Lung (tissue), 11 donors: ENCODE measurements at regions not wholly inside any gene's neighbourhood (a gene's known extent, or its start where the extent isn't known, plus 50 kb on each side); places are given as distances from the start of the nearest gene placed in this dataset.

Source experiments
- ATAC-seq: fragments of 200-7000 bp; cut with Tn5 transposase; one replicate; pipeline ENCODE4 v1.9.1; 2020; ENCODE audit warnings: moderate number of reproducible peaks; ENCODE audit not compliant: insufficient read depth, low FRiP score
- DNase-seq, 3 donors: peaks; one replicate each; pipeline ENCODE4 v3.0.0-alpha.2; 2013 to 2017
- H3K27ac ChIP-seq, 2 donors: one replicate each; pipeline ENCODE4 v1.5.1; 2013; ENCODE audit warnings: mild to moderate bottlenecking in 2 of 2, moderate library complexity in 2 of 2, control low read depth in 1 of 2, inconsistent platforms in 1 of 2, low read depth in 1 of 2, low read length in 1 of 2
- H3K27me3 ChIP-seq, 3 donors: one replicate each; pipeline ENCODE4 v1.5.1; 2013; ENCODE audit warnings: low read length in 2 of 3; ENCODE audit not compliant: control insufficient read depth in 3 of 3, insufficient read depth in 3 of 3
- H3K36me3 ChIP-seq, 4 donors: one replicate each; pipeline ENCODE4 v1.5.1; 2013; ENCODE audit warnings: low read length in 4 of 4, mild to moderate bottlenecking in 1 of 4, moderate library complexity in 1 of 4; ENCODE audit not compliant: control insufficient read depth in 4 of 4, insufficient read depth in 4 of 4
- H3K4me1 ChIP-seq, 5 donors: one replicate each; pipeline ENCODE4 v1.5.1; 2013; ENCODE audit warnings: low read length in 5 of 5, mild to moderate bottlenecking in 2 of 5, moderate library complexity in 1 of 5; ENCODE audit not compliant: control insufficient read depth in 5 of 5, insufficient read depth in 5 of 5
- H3K4me3 ChIP-seq: one replicate; pipeline ENCODE4 v1.5.1; 2013; ENCODE audit warnings: mild to moderate bottlenecking, control low read depth, moderate library complexity
- H3K9ac ChIP-seq, 2 donors: one replicate each; pipeline ENCODE4 v1.5.1; 2013; ENCODE audit warnings: low read length in 2 of 2, control low read depth in 1 of 2; ENCODE audit not compliant: insufficient read depth in 1 of 2
- H3K9me3 ChIP-seq, 4 donors: one replicate each; pipeline ENCODE4 v1.5.1; 2013; ENCODE audit warnings: low read length in 3 of 4, mild to moderate bottlenecking in 1 of 4, moderate library complexity in 1 of 4; ENCODE audit not compliant: control insufficient read depth in 4 of 4, insufficient read depth in 3 of 4
- CTCF ChIP-seq: IDR thresholded peaks from 2 replicates; pipeline ENCODE4 v1.5.1; 2012; ENCODE audit warnings: mild to moderate bottlenecking; ENCODE audit errors: control extremely low read depth, extremely low read depth
- WGBS, 2 donors: extraction: QIAGEN DNeasy Blood & Tissue Kit; methylation state at CpG; one replicate each; pipeline ENCODE4 v1.1.7; 2013; 5-methylcytosine and 5-hydroxymethylcytosine counted together
- donor health status: control.
- donor health status: control.
- donor health status: Bipolar disorder and iron deficiency.
- donor health status: healthy.
- donor health status: DM: yes; HTN: yes; CAD: no.

- peaks cover 0 to 31% (median 0%) of the 10 kb centered on the region in 4 donors for H3K9me3 ChIP-seq
- 69% methylated on average over 3 of the region's 3 CpGs for WGBS, 2 donors
Measured at GRCh38 chr19:57047743-57048142, 72.0 kb upstream of the USP29 start.

GRCh38 chr19:57050863-57051262, 68.9 kb upstream of the USP29 start:
- no peak for TF ChIP-seq CTCF
- peaks cover 0 to 3% (median 0%) of the 10 kb centered on the region in 3 donors for H3K27me3 ChIP-seq
- DNase-seq (no peak), ATAC-seq (no peak)
- WGBS, 2 donors = 37 to 49% methylated on average over 2 of the region's 2 CpGs
- no peak overlapping the region for H3K27ac ChIP-seq
- H3K4me3 ChIP-seq = no peak overlapping the region
- H3K36me3 ChIP-seq = no peaks in the 10 kb centered on the region
- H3K9ac ChIP-seq = no peak overlapping the region
- peaks cover 0 to 1% (median 0%) of the 10 kb centered on the region in 5 donors for H3K4me1 ChIP-seq
- peaks cover 0 to 25% (median 0%) of the 10 kb centered on the region in 4 donors for H3K9me3 ChIP-seq

More at GRCh38 chr19:57047743-57048142, 72.0 kb upstream of the USP29 start:
- ATAC-seq (no peak), DNase-seq (no peak)
- Histone ChIP-seq H3K4me3 (no peak overlapping the region), H3K27ac (no peak overlapping the region), H3K36me3 (no peaks in the 10 kb centered on the region), H3K9ac (no peak overlapping the region), H3K4me1 (peaks cover 0 to 1% (median 0%) of the 10 kb centered on the region in 5 donors), H3K27me3 (no peaks in the 10 kb centered on the region)
- no peak for TF ChIP-seq CTCF

- no peak for TF ChIP-seq CTCF
Measured at GRCh38 chr19:57052081-57052480, 67.7 kb upstream of the USP29 start.

GRCh38 chr19:57053401-57053800, 66.4 kb upstream of the USP29 start:
- TF ChIP-seq CTCF = no peak
- WGBS, 2 donors = 73 to 84% methylated on average over 12 of the region's 12 CpGs
- Histone ChIP-seq H3K36me3 (no peaks in the 10 kb centered on the region), H3K4me1 (peaks cover 0 to 13% (median 1%) of the 10 kb centered on the region in 5 donors), H3K27ac (no peak overlapping the region), H3K9me3 (peaks cover 0 to 24% (median 0%) of the 10 kb centered on the region in 4 donors), H3K27me3 (peaks cover 0 to 5% (median 0%) of the 10 kb centered on the region in 3 donors), H3K4me3 (no peak overlapping the region), H3K9ac (no peak overlapping the region)
- no peak for ATAC-seq
- DNase-seq = no peak

More at GRCh38 chr19:57052081-57052480, 67.7 kb upstream of the USP29 start:
- H3K27ac ChIP-seq = no peak overlapping the region
- no peaks in the 10 kb centered on the region for H3K36me3 ChIP-seq
- H3K4me1 ChIP-seq = peaks cover 0 to 6% (median 1%) of the 10 kb centered on the region in 5 donors
- ATAC-seq (no peak), DNase-seq (peak in 1 of 3 donors; percentile 9)
- 54 to 60% methylated on average over 3 of the region's 3 CpGs for WGBS, 2 donors
- peaks cover 0 to 27% (median 0%) of the 10 kb centered on the region in 4 donors for H3K9me3 ChIP-seq
- no peak overlapping the region for H3K9ac ChIP-seq
- no peak overlapping the region for H3K4me3 ChIP-seq
- peaks cover 0 to 5% (median 0%) of the 10 kb centered on the region in 3 donors for H3K27me3 ChIP-seq
